CMK (cell line): ENCODE measurements at regions not wholly inside any gene's neighbourhood (a gene's known extent, or its start where the extent isn't known, plus 50 kb on each side); places are given as distances from the start of the nearest gene placed in this dataset.
"Not testable (repeated sequence)": the region's sequence is repeated elsewhere in the genome, so short reads cannot be mapped to it uniquely, and the experiment has no call there.

Experiments used
- DNase-seq: peaks from one replicate; pipeline ENCODE4 v3.0.0-alpha.2; 2010; ENCODE audit warnings: low read depth

DNA sequence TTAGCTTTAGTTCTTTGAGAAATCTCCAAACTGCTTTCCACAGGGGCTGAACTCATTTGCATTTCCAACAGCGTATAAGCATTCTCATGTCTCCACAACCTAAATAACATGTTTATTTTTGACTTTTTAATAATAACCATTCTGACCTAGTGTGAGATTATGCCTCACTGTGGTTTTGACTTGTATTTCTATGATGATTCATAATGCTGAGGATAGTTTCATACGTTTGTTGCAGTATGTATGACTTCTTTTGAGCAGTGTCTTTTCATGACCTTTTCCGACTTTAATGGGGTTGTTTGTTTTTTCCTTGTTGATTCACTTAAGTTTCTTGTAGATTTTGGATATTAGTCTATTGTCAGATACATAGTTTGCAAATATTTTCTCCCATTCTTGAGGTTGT, 1833.0 kb upstream of the PCDH10 start:
- no peak for DNase-seq

DNA sequence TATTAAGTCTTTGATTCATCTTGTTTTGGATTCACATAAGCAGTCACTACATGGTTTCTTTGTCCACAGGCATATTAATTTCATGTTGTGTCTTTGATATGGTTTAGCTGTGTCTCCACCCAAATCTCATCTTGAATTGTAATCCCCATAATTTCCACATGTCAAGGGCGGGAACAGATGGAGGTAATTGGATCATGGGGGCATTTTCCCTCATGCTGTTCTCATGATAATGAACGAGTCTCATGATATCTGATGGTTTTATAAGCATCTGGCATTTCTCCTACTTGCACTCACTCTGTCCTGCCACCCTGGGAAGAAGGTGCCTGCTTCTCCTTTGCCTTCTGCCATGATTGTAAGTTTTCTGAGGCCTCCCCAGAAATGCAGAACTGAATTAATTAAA, 1811.2 kb upstream of the PCDH10 start:
- DNase-seq, result no peak

DNA sequence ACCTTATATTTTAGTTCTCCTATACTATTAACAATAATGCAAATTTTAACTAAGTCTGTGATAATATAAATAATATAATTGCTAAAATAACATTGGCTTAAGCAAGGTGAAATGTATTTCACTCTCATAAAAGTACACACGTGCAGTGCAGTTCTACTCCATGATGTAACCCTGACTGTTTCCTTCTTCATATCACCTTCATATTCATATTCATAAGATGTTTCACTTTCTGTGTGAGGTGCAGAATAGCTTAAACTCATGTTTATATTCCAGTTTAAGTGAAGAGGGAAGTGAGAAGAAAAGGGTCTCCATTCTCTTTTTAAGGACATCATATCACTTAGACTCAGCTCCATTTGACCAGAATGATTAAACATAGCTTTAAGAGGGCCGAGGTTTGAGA, 1810.0 kb upstream of the PCDH10 start:
- no peak for DNase-seq

DNA sequence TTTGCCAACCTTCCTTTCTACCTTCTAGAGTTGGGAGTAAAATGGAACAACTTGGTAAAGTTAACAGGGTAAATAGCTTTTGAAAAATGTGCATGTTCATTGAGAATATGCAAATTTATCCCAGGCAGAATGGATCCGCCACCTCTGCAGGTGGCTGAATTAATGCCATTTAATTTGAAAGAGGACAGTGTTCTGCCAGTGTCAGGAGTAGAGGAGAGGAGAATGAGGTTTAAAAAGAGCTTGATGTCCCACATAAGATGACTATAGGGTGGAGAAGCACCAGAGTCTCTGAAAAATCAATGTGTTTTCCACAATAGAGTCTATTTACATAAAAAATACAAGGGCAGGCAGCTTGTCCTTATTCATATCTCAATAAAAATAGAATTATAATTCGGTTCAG, 1804.3 kb upstream of the PCDH10 start:
- no peak for DNase-seq

DNA sequence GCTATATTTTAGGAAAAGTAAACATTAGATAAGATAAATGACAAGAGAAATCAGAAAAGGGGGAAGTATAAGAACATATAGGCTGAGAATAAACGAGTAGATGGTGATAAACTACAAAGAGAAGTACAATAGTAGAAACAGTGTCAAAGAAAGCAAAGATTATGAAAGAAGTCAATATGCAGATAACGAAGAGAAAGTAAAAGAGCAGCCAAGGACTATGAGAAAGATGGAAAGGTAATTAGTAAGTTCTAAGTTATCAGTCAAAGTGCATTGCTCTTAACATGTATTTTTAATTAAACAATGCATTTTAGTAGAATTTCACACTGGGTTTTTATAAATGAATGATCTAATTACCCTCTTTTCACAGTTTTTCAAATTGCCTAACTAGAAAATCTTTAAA, 1801.3 kb upstream of the PCDH10 start:
- DNase-seq, result no peak

DNA sequence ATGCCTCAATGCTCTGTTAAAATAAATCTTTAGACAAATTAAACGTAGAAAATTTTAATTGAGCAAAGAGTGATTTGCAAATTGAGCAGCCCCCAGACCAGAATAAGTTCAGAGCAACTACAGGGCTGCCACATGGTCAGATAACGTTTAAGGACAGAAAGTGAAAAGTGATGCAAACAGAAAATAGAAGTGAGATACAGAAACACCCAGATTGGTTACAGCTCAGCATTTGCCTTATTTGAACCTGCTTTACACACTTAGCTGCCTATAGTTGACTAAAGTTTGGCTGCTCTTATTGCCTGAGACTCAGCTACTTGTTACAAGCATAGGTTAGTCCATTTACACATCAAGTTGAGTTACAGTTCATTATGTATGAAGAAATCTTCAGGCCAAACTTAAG, 1800.8 kb upstream of the PCDH10 start:
- DNase-seq, result no peak

DNA sequence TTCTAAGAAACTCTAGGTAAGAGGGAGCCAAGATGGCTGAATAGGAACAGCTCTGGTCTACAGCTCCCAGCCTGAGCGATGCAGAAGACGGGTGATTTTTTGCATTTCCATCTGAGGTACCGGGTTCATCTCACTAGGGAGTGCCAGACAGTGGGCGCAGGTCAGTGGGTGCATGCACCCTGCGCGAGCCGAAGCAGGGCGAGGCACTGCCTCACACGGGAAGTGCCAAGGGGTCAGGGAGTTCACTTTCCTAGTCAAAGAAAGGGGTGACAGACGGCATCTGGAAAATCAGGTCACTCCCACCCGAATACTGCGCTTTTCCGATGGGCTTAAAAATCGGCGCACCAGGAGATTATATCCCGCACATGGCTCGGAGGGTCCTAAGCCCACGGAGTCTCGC, 1796.7 kb upstream of the PCDH10 start:
- DNase-seq, result not testable (repeated sequence)

DNA sequence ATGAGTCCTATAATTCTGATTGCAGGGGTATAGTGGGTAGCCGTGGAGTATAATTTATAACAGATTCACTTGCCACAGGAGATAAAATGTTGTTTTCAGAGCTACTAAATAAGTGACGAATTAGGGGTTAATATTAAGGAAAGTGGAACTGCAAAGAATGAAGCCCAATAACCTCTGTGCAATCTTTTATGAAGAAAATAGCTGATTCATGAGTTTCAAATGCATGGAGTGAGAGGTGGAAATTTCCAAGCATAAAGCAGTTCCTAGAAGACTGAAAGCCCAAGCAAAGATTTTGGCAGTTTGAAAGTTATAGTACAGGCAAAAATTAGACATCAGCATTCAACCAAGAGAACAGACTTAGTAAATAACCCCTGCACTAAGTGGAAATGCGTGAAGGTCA, 1782.4 kb upstream of the PCDH10 start:
- no peak for DNase-seq

DNA sequence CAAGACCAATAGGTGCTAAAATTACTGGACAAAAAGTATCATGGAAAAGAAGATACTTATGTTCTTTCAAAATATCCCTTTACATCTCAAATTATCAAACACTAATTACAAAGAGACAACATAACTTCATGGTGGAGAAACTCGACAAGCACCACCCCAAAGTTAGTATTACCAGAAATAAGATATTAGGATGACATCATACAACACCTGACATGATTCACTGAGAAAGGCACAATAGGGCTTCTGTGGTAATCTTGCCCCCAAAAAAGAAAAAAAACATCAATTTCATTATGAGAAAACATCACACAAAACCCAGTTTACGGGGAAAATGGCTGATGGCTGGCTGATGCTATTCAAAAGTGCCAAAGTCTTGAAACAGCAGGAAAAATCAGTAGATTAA, 1781.7 kb upstream of the PCDH10 start:
- DNase-seq, result no peak

DNA sequence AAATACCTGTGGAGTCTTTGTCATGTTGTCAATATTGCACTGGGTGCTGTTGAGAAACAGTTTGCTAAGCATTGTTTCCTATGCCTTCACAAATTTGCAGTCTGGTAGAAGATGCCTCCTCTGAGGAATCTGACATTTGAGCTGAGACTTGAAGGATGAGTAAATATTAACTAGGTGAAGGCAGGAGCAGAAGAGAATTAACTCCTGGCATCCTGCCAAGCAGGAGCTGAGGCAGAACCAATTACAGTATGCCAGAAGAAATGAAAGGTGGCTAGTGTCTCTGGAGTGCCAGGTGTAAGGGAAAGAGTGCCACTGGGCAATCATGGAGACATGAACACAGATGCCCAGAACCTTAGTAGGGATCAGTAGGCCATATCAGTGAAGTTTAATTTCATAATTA, 1778.2 kb upstream of the PCDH10 start:
- no peak for DNase-seq

DNA sequence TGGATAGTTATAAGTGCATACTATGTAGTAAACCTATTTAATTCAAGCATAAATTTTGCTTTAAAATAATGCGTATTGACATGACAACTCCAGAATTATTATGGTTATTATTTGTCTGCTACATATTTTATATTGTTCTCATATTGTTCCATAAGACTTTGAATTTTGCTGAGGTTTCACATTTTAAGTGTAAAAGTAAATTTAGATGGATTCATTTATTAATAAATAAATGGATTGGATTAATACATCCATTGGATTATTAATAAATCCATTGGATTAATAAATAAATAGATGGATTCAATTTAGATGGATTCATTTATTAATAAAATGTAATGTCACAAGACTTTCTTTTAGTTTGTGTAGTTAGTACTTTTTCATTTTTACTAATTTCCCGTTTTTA, 1768.0 kb upstream of the PCDH10 start:
- no peak for DNase-seq

DNA sequence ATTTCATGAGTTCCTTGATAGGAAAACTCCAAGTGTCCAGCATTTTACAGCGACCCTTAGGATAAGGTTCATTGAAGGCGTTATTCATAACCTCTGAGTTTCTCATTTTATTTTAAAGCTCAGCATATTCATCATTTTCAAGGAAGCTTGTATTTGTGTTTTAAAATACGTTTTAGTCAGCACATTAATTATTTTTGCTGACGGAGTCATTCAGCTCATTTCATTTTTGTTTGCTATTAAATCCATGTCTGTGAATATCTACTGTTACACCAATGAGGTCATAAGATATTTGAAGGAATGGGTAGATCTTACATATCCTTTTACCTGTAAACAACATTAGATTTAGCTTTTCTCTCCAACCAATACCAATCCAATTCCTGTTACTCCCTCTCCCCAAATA, 1766.3 kb upstream of the PCDH10 start:
- no peak for DNase-seq

DNA sequence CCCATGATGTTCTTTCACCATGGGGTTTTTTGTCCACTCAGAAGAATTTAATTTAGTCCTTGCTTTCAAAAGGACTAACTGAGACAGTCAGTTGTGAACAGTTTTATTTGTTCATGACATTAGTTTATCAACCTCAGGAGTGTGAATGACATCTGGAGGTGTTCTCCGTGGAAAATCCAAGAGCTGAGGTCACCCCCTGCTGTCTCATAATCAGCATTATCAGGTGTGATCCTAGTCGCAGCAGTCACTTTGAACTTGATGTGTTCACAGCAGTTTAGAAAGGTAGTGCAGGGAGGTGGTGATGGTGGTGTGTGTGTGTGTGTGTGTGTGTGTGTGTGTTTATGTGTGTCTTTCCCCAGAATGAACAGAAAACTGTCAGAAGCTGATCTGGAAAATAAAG, 1760.8 kb upstream of the PCDH10 start:
- no peak for DNase-seq

DNA sequence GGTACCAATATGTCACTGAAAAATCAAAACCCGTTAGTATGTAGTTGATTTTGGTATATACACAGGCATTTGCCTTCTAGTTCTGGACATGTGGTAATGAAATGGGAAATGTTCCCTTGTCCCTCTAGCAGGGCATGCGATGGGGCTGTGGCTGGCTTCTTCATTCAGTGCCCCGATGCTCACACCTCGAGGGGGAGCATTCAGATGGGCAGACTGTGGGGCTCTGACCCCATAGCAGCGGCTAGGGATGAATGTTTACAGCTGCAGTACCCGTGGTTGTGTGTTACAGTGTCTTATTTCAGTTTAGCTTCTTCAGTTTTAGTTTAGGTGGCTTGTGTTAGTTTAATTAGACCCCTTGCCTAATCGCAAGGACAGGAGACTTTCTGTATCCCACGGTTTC, 1741.0 kb upstream of the PCDH10 start:
- no peak for DNase-seq

DNA sequence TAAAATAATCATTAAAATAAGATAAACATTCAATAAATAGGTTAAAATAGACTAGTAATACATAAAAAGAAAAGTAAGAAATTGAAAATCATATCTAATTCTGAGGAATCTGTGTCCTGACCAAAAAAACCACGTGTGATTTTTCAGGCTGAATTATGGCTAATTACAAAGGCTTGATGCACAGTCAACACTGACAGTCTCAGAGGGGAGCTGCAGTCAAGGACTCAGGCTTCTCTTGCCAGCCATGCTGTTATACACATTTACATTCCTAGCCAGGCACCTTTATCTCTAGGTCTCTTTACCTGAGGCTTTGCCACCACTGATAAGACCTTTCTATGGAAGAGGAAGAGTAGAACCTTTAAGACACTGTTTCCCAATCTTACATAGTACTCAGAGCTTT, 1737.7 kb upstream of the PCDH10 start:
- DNase-seq, result no peak

DNA sequence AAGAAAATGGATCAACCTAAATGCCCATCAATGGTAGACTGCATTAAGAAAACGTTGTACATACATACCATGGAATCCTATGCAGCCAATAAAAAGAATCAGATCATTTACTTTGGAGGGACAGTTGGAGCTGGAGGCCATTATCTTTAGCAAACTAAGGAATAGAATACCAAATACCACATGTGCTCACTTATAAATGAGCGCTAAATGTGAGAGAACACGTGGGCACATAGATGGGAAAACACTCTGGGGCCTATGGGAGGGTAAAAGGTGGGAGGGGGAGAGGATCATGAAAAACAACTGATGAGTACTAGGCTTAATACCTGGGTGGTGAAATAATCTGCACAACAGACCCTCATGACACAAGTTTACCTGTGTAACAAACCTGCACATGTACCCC, 1729.9 kb upstream of the PCDH10 start:
- no peak for DNase-seq

DNA sequence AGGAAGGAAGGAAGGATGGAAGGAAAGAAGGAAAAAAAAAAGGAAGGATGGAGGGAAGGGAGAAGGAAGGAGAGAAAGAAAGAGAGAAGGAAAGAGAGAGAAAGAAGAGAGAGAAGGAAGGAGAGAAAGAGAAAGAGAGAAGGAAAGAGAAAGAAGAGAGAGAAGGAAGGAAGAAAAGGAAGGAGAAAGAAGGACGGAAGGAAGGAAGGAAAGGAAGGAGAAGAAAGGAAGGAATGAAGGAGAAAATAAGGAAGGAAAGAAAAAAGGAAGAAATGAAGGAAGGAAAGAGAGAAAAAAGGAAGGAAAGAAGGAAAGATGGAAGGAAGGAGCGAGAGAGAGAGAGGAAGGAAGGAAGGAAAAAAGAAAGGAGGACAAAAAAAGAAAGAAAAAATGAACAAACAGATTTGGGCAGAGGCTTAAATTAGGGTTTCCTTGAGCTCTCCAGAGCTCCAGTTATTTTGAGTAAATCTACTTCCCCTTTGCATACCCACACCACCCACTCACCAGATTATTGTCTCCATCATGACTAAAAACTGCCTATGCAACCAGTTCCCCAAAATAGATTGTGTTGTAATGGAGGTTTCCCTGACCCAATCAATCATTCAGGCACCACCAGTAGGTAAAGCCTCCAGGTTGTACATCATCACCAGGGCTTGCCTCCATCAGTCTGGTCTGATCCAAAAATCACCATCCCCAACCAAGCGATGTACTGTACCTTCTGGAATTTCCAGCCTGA, 1722.9 kb upstream of the PCDH10 start:
- no peak for DNase-seq

DNA sequence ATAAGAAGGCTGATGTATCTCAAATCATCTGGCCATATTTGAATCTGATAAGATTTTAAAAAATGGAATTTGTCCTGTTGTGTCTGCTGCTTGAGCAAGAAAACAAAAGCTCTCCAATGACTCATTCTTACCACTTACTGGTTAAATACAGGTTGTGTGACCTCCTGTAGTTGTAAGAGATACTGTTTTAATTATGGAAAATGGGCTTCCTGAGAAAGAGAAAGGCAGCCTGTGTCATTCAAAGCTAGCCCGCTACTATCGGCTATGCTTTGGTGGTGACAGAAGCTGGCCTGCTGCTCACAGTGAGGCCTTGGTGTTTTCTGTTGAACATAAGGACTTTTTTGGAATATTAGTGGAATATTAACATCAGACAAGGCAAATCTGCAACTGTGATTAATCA, 1722.1 kb upstream of the PCDH10 start:
- DNase-seq, result no peak

DNA sequence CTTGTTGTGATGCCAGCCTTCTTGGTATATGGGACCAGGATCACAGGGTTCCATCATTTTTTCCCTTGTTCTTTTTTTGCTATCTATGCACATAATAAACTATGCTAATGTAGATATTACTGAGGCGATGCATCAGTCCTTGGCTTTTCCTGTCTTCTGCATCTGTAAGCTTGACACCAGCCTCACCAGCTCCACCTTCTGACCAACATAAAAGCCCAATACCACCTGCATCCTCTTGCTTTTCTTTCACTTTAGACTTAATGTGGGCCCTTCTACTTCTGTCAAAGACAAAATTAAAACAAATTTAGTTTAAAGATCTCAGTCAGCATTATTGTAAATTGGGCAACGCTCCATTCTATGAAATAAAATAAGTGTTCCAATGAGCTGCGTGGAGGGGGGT, 1718.8 kb upstream of the PCDH10 start:
- no peak for DNase-seq

DNA sequence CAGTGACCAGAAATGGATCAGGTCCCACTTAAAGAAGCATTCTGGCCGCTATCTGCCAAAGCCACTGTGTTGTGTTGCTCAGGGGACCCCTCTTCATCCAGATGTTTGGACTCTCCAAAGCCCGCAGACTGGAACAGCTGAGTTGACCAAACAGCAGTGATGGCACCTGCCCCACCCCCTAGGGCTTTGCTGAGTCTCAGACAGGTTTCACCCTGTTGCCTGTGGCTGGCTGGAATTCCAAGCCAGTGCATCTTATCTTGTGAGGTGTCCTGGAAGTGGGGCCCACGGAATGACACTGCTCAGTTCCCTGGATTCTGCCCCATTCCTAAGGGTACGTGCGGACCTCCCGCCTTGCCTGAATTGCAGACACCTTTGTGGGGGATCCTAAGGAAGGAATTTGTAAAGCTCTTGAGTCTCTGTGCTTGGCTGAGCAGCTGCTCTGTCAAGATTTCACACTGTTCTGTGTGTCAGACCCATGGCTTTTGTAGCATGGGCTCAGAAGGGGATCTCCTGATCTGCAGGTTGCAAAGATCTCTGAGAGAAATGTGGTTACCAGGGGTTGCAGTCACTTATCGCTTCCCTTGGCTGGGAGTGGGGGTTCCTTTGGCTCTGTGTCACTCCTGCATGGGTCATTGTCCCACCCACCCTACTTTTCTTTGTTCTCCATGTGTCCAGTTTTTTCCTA, 1707.9 kb upstream of the PCDH10 start:
- DNase-seq, result no peak

DNA sequence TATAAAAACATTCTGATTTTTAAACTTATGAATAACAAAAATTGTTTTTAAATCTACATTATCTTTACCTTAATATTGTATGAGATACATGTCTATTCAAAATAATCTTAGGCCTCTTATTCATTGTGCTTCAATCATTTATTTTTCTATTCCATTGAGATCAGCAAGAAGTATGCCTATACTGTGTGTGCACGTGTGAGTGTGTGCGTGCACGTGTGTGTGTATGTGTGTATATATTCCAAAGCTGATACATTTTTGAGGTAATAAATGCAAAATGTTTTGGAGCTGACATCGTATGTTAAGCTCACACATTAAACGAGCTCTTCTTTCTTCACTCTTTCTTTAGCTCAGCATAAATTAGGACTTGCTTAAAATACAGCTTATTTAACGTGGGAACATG, 1701.2 kb upstream of the PCDH10 start:
- DNase-seq, result no peak

DNA sequence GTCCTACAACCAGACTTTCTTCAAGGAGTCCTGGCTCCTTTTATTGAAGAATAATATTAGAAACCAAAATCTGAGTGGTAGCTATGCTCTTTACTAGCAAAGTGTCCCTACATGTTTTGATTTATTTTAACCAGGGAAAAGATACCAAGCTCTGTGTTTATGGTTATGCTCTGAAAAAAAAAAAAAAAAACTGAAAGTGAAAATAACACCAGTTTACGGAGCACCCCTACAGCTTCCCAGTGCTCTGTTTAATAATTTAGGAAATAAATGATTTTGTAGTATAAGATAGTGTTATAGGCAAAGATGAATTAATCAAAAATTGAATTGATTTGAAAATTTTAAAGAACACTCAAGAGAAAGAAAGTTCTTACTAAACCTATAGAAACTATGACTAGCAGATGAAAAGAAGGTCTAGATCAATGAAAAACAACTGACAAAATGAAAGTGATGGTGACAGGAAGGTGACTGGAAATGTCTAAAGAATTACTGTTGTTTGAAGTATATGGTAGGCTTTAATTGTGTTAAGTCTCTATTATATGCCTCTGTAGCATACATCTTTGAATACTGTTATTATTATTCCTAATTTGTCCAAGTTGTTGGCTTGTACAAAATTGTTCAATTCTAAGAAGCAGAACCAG, 1698.4 kb upstream of the PCDH10 start:
- no peak for DNase-seq

DNA sequence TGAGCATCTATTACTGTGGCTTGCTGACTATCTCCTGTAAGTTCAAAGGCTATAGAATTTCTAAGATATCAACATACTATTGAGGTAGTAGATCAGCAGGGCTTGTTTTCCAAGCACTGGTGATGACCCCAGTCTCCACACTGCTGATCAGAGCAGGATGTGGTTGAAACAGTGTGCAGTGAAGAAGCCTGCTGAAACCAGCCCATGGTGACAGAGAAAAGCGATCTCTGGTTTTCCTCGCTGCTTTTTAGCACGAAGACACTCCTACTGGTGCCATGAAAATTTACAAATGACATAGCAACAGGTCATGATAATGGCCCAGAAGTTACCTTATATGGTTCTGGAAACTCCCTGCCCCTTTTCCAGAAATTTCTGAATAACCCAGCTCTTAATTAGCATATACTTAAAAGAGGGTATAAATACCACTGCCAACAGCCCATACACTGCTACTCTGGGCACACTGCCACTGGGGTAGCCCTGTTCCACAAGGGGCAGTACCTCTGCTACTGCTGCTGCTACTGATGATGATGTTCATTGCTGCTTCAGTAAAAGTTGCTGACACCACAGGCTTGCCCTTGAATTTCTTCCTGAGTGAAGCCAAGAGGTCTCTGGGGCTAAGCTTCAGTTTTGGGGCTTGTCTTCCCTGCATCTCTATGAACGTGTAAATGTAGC, 1689.5 kb upstream of the PCDH10 start:
- no peak for DNase-seq
